GM21515 (cell line): ENCODE measurements at regions not wholly inside any gene's neighbourhood (a gene's known extent, or its start where the extent isn't known, plus 50 kb on each side); places are given as distances from the start of the nearest gene placed in this dataset.
A peak's percentile ranks its signal among the peaks of the same experiment; 100 is the strongest.

Source experiments
- ATAC-seq: cut with Tn5 transposase; IDR thresholded peaks from one replicate; pipeline ENCODE4 v1.9.1; 2021; ENCODE audit not compliant: unreplicated experiment

- no peak for ATAC-seq
Observed at GRCh38 chr10:120960725-120961124, 109.6 kb downstream of the WDR11 start.

- ATAC-seq = no peak
Observed at GRCh38 chr10:120961795-120962755, 110.9 kb downstream of the WDR11 start.

GRCh38 chr10:120962756-120963593 is 111.8 kb downstream of the WDR11 start:
- no peak for ATAC-seq

GRCh38 chr10:120963594-120964220 is 112.5 kb downstream of the WDR11 start:
- no peak for ATAC-seq

GRCh38 chr10:120966657-120967045 is 115.5 kb downstream of the WDR11 start:
- ATAC-seq = no peak

GRCh38 chr10:120969219-120969645 is 118.1 kb downstream of the WDR11 start:
- ATAC-seq = peak; percentile 71

- ATAC-seq = no peak
Observed at GRCh38 chr10:120970595-120971529, 119.7 kb downstream of the WDR11 start.

- no peak for ATAC-seq
Observed at GRCh38 chr10:120971671-120972070, 120.5 kb downstream of the WDR11 start.

GRCh38 chr10:120972259-120972658 is 121.1 kb downstream of the WDR11 start:
- ATAC-seq = no peak

- ATAC-seq = no peak
Observed at GRCh38 chr10:120975072-120975867, 124.1 kb downstream of the WDR11 start.

- ATAC-seq = no peak
Observed at GRCh38 chr10:120975868-120976225, 124.7 kb downstream of the WDR11 start.

GRCh38 chr10:120977897-120978296 is 126.7 kb downstream of the WDR11 start:
- ATAC-seq = no peak

- ATAC-seq = no peak
Observed at GRCh38 chr10:120978589-120979252, 127.6 kb downstream of the WDR11 start.

GRCh38 chr10:120979435-120980278 is 128.5 kb downstream of the WDR11 start:
- ATAC-seq = no peak

- no peak for ATAC-seq
Observed at GRCh38 chr10:120980279-120981255, 129.4 kb downstream of the WDR11 start.

GRCh38 chr10:120981601-120982391 is 130.6 kb downstream of the WDR11 start:
- no peak for ATAC-seq
